ENCODE measurements at regions not wholly inside any gene's neighbourhood (a gene's known extent, or its start where the extent isn't known, plus 50 kb on each side); places are given as distances from the start of the nearest gene placed in this dataset.
"Not testable (repeated sequence)": the region's sequence is repeated elsewhere in the genome, so short reads cannot be mapped to it uniquely, and the experiment has no call there.

DNA sequence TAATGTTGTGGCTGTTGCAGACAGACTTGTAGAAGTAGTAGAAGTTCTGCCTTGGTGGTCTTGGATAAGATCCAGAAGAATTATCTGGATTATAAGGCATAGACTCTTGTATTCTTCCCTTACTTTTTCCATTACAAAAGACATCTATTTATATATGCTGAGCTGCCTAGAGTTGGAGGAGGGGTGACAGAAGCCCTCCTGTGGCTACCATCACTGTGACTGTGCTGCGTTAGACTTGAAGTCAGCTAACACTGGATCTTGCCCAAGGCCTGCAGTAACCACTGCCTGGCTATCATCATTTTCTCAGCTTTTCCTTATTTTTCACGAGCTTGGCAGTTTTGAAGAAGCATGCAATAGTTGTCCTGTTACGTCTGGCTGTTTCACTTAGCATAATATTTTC lies 684.8 kb upstream of the BCHE start:
- DNase-seq (ENCODE audit: low read depth) = no peak

DNA sequence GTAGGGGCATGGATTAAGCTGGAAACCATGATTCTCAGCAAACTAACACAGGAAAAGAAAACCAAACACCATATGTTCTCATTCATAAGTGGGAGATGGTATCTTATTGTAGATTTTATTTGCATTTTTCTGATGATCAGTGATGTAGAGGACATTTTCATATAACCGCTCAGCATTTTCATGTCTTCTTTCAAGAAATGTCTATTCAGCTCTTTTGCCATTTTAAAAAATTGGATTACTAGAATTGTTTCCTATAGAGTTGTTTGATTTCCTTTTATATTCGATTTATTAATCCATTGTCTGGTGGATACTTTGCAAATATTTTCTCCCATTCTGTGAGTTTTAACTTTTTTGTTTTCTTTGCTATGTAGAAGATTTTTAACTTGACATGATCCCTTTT lies 682.2 kb upstream of the BCHE start:
- DNase-seq (ENCODE audit: low read depth) = no peak

DNA sequence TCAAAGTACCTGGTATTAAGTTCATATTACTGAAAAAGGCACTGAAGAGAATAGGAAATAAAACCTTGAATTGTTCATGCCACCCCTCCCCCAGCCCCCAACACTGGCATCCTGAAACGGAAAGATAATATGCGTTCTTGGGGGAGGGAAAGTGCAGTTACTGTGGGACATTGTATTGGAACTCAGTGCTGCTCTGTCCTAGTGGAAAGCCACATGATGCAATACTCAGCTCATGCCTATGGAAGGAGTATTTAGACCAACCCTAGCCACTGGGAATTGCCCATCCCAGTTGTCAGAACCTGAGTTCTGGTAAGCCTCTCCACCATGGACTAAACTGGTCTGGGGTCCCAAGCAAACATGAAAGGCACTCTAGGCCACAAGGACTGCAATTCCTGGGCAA lies 680.8 kb upstream of the BCHE start:
- DNase-seq (ENCODE audit: low read depth) = no peak

DNA sequence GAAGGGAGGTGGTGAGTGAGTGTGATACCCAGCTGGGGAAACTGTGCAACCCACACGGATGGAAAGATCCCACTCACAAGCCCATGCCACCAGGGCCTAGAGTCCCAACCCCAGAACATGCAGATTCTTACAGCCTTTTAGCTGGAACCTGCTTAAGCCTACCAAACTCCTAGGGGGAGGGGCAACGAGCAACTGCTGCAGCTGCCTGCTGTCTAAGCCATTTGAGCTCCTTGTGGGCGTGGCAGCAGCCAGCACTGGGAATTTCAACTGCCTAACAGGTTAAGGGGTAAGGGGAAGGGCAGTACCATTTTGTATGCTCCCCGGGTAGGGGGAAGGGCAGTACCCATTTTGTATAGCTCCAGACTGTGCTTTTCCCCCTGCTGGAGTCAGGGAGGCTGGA lies 673.2 kb upstream of the BCHE start:
- no peak for DNase-seq (ENCODE audit: low read depth)

DNA sequence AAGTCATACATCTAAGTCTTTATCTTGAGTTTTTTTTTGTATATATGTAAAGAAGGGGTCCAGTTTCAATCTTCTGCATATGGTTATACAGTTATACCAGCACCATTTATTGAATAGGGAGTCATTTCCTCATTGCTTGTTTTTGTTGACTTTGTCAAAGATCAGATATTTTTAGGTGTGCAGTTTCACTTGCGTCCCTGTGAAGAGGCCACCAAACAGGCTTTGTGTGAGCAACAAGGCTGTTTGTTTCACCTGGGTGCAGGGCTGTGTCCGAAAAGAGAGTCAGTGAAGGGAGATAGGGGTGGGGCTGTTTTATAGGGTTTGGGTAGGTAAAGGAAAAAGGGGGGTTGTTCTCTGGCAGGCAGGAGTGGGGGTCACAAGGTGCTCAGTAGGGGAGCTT lies 663.2 kb upstream of the BCHE start:
- not testable (repeated sequence) for DNase-seq (ENCODE audit: low read depth)

DNA sequence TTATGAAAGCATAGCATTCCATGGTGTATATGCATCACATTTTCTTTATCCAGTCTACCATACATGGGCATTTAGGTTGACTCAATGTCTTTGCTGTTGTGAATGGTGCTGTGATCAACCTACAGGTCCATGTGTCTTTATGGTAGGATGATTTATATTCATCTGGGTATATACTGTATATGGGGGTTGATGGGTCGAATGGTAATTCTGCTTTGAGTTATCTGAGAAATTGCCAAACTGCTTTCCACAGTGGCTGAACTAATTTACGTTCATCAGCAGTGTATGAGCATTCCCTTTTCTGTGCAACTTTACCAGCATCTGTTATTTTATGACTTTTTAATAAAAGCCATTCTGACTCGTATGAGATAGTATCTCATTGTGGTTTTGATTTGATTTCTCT lies 662.4 kb upstream of the BCHE start:
- no peak for DNase-seq (ENCODE audit: low read depth)

DNA sequence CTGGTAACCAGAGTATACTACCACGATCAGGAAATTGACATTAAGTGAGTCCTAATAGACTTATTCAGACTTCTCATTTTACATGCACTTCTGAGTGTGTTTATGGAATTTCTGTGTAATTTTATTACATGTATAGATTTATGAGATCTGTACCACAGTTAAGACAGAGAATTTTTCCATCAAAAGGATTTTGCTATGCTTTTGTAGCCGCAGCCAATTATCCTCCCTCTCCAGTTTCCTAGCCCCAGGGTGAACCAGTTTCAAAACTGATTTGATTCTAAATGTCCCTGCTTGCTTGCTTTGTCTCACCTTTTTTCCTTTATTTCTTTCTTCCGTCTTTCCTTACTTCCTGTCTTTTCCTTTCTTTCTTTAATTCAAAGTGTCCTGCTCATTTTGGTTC lies 661.2 kb upstream of the BCHE start:
- DNase-seq (ENCODE audit: low read depth) = no peak

DNA sequence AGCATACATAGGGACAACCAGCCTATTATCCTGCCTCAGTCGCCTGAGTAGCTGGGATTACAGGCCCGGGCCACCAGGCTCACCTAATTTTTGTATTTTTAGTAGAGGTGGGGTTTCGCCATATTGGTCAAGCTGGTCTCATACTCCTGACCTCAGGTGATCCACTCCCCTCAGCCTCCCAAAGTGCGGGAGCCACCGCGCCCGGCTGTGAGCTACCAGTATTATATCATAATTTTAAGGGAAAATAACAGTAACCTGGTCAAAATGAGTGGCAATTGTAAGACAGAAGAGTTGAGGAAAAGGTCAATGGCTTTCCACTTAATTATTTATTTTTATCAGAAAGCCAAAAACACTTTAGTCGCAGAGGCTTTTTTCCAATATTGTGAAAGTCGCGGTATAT lies 652.6 kb upstream of the BCHE start:
- DNase-seq (ENCODE audit: low read depth) = no peak

DNA sequence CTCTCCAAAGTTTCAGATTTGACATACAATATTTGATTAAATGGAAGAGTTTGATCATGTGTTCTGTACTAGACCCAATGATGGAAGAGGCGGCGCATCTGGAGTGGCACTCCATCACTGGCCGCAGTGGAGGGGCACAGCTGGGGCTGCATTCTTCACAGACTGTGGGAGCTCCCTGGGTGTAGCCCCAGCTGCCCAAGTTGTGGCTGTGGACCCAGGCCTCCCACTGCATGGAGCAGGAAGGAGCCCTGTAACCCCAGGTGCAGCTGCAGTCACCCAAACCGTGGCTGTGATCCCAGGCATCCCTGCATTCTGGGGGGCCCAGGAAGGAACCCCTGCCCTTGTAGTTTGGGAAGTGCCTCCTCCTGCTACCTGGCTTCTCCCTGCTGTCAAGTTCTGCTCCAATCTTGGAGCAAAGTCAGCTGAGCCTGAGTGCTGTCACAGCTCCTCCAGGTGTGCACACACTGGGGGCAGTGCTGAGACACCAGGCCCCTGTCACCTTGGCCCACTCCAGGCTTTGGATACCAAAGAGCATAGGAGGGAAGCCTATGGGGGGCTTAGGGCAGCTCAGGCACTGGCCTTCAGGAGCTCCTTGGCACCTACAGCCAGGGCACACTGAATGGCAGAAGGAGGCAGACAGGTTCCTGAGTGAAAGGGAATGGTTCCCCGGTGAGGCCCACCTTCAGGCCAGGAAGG lies 651.9 kb upstream of the BCHE start:
- no peak for DNase-seq (ENCODE audit: low read depth)

DNA sequence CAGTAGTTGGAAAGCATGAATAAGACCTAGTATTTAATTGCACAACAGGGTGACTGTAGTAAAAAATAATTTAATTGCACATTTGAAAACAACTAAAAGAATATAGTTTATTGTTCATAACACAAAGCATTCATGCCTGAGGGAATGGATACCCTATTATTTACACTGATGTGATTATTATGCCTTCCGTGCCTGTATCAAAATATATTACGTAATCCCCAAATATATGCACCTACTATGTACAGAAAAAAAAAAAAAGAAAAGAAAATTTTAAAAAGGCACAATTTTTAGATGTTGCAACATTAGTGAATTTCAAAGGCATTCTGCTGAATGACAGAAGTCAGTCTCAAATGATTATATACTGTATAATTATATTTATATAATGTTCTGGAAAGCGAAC lies 647.2 kb upstream of the BCHE start:
- DNase-seq (ENCODE audit: low read depth) = no peak

DNA sequence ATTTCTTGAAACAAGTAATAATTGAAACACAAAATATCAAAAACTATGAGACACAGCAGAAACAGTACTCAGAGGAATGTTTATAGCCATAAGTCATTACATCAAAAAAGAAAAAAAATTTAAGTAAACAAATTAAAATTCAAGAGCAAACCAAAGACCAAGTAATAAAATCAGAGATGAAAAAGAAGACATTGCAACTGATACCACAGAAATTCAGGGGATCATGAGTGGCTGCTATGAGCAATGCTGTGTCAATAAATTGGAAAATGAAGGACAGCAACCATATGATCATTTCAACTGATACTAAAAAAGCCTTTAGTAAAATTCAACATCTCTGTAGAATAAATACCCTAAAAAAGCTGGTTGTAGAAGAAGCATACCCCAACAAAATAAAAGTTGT lies 644.1 kb upstream of the BCHE start:
- no peak for DNase-seq (ENCODE audit: low read depth)

DNA sequence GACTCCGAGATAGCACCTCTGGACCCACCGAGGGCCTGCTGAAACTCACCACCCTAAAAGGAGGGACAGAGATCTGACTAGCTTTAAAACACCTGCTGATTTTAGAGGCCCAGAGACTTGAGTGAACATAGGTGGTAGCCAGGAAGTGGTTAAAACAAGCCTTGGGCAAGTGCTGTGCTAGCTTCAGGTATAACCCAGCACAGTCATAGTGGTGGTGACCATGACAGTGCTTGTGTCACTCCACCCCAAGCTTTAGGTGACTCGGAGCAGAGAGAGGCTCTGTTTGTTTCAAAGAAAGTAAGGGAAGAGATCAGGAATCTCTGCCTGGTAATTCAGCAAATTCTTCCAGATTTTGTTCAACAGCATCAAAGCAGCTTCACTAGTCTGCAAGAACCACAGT lies 641.1 kb upstream of the BCHE start:
- DNase-seq (ENCODE audit: low read depth) = no peak

DNA sequence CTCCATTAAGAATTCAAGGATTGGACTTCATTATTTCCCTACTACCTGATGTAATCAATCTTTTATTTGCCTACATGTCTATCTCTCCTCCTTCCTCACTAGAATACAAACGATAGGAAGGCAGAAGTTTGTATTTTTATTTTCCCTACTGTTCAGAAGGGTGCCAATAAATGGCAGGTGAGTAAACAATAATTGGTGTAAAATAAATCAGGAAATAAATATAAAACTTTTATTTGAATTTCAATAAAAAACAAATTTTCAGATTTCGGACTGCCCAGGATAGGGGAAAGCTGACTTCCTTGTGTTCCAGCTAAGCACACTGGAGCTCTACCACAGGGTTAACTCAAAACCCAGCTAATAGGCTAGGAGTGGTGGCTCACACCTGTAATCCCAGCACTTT lies 636.3 kb upstream of the BCHE start:
- no peak for DNase-seq (ENCODE audit: low read depth)

DNA sequence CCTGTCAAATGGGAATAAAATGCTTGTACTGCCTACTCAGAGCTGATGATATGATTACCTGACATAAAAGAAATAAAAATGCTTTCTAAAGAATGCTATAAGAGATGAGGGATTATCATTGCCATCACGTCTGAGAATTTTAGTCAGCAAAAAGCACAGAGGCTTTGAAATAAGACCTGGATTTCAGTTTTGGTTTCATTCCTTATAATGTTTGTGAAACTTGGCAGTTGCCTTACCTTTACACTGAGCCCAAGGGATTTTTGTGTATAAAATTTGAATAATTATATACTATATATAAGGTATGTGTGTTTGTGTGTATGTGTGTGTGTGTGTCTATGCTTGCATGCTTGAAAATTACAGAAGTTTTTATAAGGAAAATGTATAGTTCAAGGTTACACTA lies 634.8 kb upstream of the BCHE start:
- no peak for DNase-seq (ENCODE audit: low read depth)

DNA sequence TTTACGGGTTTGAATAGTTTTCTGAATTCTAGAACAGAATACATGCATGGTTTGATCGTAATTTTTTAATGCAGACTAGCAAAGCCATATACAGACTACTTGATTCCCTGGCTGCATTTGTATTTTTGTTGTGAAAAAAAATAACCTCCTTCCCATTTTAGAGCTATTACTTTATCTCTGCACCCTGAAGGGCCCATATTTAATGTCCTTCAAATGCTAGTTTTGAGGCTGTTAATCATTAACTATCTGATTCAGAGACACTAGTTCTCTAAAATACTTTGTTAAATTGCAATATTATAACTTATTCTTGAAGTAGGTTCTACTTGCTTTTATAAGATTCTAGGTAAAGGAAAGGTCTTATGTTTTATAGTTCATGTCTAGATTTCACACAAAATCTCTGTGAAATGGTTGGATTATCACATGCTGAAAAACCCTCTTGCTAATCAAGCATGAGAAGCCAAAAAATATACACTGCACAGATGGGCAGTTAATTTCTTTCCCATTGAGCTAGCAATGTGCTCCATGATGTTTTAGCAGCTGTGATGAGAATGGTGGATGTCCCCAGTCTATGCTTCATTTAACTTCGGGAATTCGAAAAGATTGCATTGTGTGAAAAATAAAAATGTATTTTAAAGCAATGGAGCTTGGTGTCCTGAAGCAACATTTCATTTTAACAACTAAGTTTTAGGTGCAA lies 634.0 kb upstream of the BCHE start:
- no peak for DNase-seq (ENCODE audit: low read depth)

DNA sequence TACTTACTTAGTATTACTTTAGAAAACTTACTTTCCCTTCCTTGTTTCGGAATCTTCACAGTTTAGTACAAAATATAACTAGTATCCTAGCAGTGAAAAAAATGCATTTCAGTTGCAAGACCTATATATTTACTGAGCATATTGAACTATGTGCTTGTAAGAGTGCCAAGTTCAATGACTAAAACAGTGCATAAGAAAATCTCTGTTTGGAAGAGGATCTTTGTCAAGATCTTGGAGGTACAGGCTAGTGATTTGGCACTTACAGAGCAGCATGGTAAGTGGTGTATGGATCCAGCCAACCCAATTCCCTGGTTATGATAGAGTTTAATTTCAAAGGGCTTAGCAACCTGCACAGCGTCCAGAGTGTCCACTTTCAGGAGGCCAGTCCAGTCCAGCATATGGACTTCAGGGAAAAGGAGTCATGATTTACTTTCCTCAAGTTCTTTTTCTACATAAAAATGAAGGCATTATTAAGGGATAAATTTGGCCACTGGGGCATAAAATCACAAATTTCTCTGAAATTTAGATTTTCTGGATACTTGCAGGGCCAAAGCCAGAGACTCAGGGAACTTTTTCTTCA lies 625.8 kb upstream of the BCHE start:
- DNase-seq (ENCODE audit: low read depth) = no peak

DNA sequence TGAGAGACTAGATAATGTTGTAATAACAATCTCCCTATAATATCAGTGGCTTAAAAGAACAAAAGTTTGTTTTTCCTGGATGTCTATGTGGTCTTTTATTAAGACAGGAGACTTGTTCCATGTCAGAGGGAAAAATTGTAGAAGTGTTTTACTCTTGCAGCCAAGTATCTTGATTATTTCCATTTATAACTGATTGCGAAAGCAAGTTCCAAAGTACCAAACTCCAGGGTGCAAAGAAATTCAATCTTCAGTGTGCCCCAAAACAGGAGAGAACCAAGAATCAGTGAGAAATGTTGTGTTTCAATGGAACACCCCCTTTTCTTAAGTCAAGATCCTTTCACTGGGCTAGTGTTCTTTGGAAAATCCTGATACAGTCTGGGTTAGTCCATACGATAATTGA lies 624.4 kb upstream of the BCHE start:
- no peak for DNase-seq (ENCODE audit: low read depth)

DNA sequence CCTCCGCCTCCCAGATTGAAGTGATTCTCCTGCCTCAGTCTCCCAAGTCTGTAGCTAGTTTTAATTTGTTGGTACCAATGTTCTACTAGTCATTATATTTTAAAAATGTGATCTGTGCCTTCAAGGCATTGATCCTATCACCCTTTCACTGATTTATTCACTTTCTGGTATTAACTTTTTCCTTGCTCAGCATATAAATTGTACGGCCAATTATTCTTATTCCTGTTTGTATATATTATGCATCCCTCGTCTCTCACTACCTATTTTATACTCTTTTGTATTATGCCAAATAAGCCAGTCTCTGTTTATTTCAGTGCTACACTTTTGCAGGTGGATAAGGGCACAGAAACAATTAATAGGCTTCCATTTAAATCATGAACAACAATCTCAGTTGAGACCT lies 620.2 kb upstream of the BCHE start:
- DNase-seq (ENCODE audit: low read depth) = no peak

DNA sequence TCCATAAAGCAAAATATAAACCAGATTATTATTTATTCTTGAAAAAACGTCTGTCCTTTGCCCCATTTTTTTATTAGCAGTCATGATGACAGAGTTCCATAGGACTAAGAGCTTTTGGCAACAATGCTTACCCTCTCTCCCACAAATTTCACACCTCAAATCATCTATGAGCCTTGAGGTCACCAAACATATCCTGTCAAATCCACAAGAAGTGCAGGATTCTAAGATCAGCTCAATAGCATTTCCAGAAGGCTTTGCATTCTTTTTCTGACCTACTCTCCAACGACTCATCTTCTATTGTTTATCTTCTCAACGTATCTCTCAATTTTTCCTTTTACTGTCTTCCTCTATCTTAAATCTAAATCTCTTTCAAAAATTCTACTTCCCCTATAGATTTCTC lies 619.1 kb upstream of the BCHE start:
- DNase-seq (ENCODE audit: low read depth) = no peak

DNA sequence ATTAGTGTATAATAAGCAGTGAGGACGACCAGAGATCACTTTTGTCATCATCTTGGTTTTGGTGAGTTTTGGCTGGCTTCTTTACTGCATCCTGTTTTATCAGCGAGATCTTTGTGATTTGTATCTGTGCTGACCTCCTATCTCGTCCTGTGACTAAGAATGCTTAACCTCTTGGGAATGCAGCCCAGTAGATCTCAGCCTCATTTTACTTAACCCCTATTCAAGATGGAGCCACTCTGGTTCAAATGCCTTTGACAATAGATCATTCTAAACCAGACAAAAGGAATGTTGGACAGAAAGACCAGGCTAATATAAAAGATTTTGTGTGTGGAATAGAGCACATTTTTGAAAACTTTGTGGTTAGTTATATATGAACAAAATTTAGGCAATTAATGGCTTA lies 618.5 kb upstream of the BCHE start:
- no peak for DNase-seq (ENCODE audit: low read depth)

DNA sequence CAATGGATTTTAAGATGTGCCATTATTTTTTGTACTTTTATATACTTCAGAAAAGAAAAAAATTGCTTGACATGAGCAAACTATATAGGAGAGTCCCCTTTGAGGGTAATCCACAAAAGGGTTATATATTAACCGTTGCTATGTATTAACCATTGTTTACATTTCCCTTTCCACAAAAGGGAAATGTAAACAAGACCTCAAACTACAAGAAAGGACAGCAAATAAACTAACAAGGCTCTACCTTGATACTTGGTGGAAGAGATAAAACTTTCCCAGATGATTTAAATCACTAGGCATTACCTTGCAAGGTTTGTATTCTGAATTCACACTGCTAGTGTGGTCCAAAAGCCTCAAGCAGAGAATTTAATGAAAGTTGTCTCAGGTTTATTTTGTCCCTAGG lies 616.3 kb upstream of the BCHE start:
- DNase-seq (ENCODE audit: low read depth) = no peak

DNA sequence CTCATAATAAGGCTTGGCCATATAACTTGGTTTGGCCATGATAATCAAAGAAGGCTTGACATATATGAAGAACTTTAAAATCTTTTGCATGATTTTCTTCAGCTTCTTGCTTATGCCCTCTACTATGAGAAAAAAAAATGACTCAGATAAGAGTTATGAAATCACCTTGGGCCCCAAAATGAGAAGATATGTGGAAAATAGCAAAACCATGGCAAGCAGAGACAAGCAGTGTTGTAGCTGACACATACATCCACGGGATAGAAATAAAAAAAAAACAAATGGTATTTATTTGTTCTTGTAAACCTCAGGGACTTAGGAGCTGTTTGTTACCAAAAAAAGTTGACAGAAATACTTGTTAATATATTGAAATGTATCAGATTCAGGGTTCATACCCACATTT lies 614.8 kb upstream of the BCHE start:
- no peak for DNase-seq (ENCODE audit: low read depth)

DNA sequence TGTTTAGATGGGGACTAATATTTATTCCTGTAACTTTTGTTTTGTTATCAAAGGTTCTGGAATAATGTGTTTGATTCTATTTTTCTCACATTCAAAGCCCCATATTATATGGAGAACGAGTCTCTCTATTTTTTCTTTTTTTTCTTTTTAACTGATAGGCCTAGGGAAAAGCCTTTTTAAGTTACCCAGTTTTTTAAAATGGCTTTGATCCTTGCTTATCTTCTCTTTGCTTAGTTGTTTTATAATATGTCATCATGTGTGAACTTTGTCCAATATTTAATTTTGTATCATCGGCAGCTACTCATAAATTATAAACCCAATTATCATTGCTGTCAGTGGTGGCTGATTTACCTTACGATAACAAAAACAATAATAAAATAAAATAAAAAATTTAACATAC lies 610.3 kb upstream of the BCHE start:
- DNase-seq (ENCODE audit: low read depth) = no peak

DNA sequence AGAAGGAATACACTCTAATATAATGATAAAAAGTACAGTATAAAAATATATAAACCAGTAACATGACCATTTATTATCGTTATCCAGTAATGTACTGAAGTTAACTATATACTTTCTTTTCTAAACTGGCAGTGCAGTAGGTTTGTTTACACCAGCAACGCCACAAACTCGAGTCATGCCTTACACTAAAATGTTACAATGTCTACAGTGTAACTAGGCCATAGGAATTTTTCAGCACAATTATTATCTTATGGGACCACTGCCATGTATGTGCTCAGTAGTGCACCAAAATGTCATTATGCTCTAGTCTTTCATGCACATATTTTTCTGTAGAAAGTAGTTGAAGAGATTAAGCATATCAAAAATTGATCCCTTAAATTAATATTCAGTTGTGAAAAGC lies 609.8 kb upstream of the BCHE start:
- no peak for DNase-seq (ENCODE audit: low read depth)

All from CMK (cell line).